GM23338 (cell line): ENCODE measurements at regions not wholly inside any gene's neighbourhood (a gene's known extent, or its start where the extent isn't known, plus 50 kb on each side); places are given as distances from the start of the nearest gene placed in this dataset.

Experiments
- ATAC-seq: fragments of 200-7000 bp; cut with Tn5 transposase; 3 replicates; pipeline ENCODE4 v1.9.1; 2020
- DNase-seq: peaks from one replicate; pipeline ENCODE4 v3.0.0-alpha.2; 2015; ENCODE audit warnings: low spot score
- H2AFZ ChIP-seq: fragments of 200-600 bp; sonication (generic); 2 replicates; pipeline ENCODE4 v1.8.0; 2016; ENCODE audit warnings: antibody characterized with exemption, mild to moderate bottlenecking, moderate library complexity
- H3F3A ChIP-seq: fragments of 200-600 bp; sonication (generic); replicated peaks from 2 replicates; pipeline ENCODE4 v1.8.0; 2017; ENCODE audit warnings: antibody characterized with exemption, mixed run types, low read depth
- H3K27ac ChIP-seq: fragments of 200-600 bp; sonication (generic); 2 replicates; pipeline ENCODE4 v1.6.1; 2016; ENCODE audit warnings: low read depth
- H3K27me3 ChIP-seq: fragments of 200-600 bp; sonication (generic); 2 replicates; pipeline ENCODE4 v1.8.0; 2016; ENCODE audit warnings: mild to moderate bottlenecking, mixed run types, moderate library complexity; ENCODE audit not compliant: insufficient read depth
- H3K36me3 ChIP-seq: fragments of 200-600 bp; sonication (generic); 2 replicates; pipeline ENCODE4 v1.8.0; 2016; ENCODE audit warnings: mild to moderate bottlenecking; ENCODE audit not compliant: insufficient read depth
- H3K4me1 ChIP-seq: fragments of 200-600 bp; sonication (generic); 2 replicates; pipeline ENCODE4 v1.8.0; 2016; ENCODE audit warnings: mild to moderate bottlenecking, moderate library complexity; ENCODE audit not compliant: insufficient read depth
- H3K4me2 ChIP-seq: fragments of 200-600 bp; sonication (generic); 2 replicates; pipeline ENCODE4 v1.7.1; 2017; ENCODE audit warnings: mixed run types
- H3K4me3 ChIP-seq: fragments of 200-600 bp; sonication (generic); 2 replicates; pipeline ENCODE4 v1.6.1; 2016; ENCODE audit warnings: mixed run types
- H3K79me2 ChIP-seq: fragments of 200-600 bp; sonication (generic); replicated peaks from 2 replicates; pipeline ENCODE4 v1.8.0; 2017; ENCODE audit warnings: mild to moderate bottlenecking; ENCODE audit not compliant: insufficient read depth
- H3K9me2 ChIP-seq: fragments of 200-600 bp; sonication (generic); 2 replicates; pipeline ENCODE4 v1.8.0; 2017; ENCODE audit not compliant: insufficient read depth
- H4K20me1 ChIP-seq: fragments of 200-600 bp; sonication (generic); replicated peaks from 2 replicates; pipeline ENCODE4 v1.8.0; 2017; ENCODE audit warnings: mild to moderate bottlenecking; ENCODE audit not compliant: insufficient read depth
- H3K27ac Mint-ChIP-seq: 2 replicates; pipeline ENCODE4 v1.8.0; 2020; ENCODE audit warnings: inconsistent platforms, mild to moderate bottlenecking, moderate library complexity, mixed read lengths
- H3K27me3 Mint-ChIP-seq: 3 replicates; pipeline ENCODE4 v1.8.0; 2022; ENCODE audit warnings: low read depth, mild to moderate bottlenecking, moderate library complexity, mixed read lengths, inconsistent platforms; ENCODE audit not compliant: insufficient read depth, poor library complexity
- H3K36me3 Mint-ChIP-seq: 3 replicates; pipeline ENCODE4 v1.8.0; 2021; ENCODE audit warnings: low read depth, mild to moderate bottlenecking, inconsistent platforms, moderate library complexity, mixed read lengths
- H3K4me1 Mint-ChIP-seq: 3 replicates; pipeline ENCODE4 v1.8.0; 2020; ENCODE audit warnings: mild to moderate bottlenecking, inconsistent platforms, mixed read lengths
- H3K4me3 Mint-ChIP-seq: 3 replicates; pipeline ENCODE4 v1.8.0; 2021; ENCODE audit warnings: moderate library complexity, mild to moderate bottlenecking, inconsistent platforms, mixed read lengths
- H3K9me3 Mint-ChIP-seq: 3 replicates; pipeline ENCODE4 v1.8.0; 2020; ENCODE audit warnings: moderate library complexity, mild to moderate bottlenecking, inconsistent platforms, mixed read lengths
- CREB1 ChIP-seq: fragments of 250-450 bp; sonication (Bioruptor Pico); IDR thresholded peaks from 2 replicates; pipeline ENCODE4 v1.5.0; 2020; ENCODE audit warnings: low read depth, mild to moderate bottlenecking, moderate library complexity
- ETS1 ChIP-seq: IDR thresholded peaks from 2 replicates; pipeline ENCODE4 v1.6.1; 2016; ENCODE audit warnings: antibody characterized with exemption
- EZH2 ChIP-seq: fragments of 200-600 bp; sonication (generic); IDR thresholded peaks from one replicate; pipeline ENCODE4 v1.8.0; 2017; ENCODE audit warnings: antibody characterized with exemption, mild to moderate bottlenecking, low read depth; ENCODE audit not compliant: unreplicated experiment
- POLR2AphosphoS5 ChIP-seq: IDR thresholded peaks from 2 replicates; pipeline ENCODE4 v1.6.1; 2016; ENCODE audit warnings: antibody characterized with exemption, low read depth
- REST ChIP-seq: IDR thresholded peaks from one replicate; pipeline ENCODE4 v1.6.1; 2018; ENCODE audit warnings: antibody characterized with exemption; ENCODE audit not compliant: unreplicated experiment
- STAT1 ChIP-seq: IDR thresholded peaks from one replicate; pipeline ENCODE4 v1.6.1; 2016; ENCODE audit warnings: antibody characterized with exemption; ENCODE audit not compliant: unreplicated experiment
- ZNF114 ChIP-seq: fragments of 250-450 bp; sonication (Bioruptor Pico); IDR thresholded peaks from 2 replicates; pipeline ENCODE4 v1.5.0; 2020; ENCODE audit warnings: mild to moderate bottlenecking, moderate library complexity
- ZNF331 ChIP-seq: fragments of 250-450 bp; sonication (Bioruptor Pico); IDR thresholded peaks from 2 replicates; pipeline ENCODE4 v1.5.0; 2020; ENCODE audit warnings: low read depth, mild to moderate bottlenecking, moderate library complexity
- TF ChIP-seq, protein P1 (sequence below): fragments of 250-450 bp; sonication (Bioruptor Pico); IDR thresholded peaks from 2 replicates; pipeline ENCODE4 v1.5.0; 2020; ENCODE audit warnings: mild to moderate bottlenecking, moderate library complexity
- TF ChIP-seq, protein P2 (sequence below), 2 experiments: fragments of 200-600 bp in 1 of 2; sonication (generic) in 1 of 2; conservative IDR thresholded peaks; 2 replicates each; pipeline versions ENCODE4 v1.5.1 to v1.6.1; 2016 to 2017; ENCODE audit warnings: antibody characterized with exemption in 2 of 2, low read depth in 2 of 2, mild to moderate bottlenecking in 2 of 2, moderate library complexity in 1 of 2

GRCh38 chr11:36757075-36757474 lies 159.0 kb upstream of the RAG2 start (continued):
- TF ChIP-seq, protein P1, sequence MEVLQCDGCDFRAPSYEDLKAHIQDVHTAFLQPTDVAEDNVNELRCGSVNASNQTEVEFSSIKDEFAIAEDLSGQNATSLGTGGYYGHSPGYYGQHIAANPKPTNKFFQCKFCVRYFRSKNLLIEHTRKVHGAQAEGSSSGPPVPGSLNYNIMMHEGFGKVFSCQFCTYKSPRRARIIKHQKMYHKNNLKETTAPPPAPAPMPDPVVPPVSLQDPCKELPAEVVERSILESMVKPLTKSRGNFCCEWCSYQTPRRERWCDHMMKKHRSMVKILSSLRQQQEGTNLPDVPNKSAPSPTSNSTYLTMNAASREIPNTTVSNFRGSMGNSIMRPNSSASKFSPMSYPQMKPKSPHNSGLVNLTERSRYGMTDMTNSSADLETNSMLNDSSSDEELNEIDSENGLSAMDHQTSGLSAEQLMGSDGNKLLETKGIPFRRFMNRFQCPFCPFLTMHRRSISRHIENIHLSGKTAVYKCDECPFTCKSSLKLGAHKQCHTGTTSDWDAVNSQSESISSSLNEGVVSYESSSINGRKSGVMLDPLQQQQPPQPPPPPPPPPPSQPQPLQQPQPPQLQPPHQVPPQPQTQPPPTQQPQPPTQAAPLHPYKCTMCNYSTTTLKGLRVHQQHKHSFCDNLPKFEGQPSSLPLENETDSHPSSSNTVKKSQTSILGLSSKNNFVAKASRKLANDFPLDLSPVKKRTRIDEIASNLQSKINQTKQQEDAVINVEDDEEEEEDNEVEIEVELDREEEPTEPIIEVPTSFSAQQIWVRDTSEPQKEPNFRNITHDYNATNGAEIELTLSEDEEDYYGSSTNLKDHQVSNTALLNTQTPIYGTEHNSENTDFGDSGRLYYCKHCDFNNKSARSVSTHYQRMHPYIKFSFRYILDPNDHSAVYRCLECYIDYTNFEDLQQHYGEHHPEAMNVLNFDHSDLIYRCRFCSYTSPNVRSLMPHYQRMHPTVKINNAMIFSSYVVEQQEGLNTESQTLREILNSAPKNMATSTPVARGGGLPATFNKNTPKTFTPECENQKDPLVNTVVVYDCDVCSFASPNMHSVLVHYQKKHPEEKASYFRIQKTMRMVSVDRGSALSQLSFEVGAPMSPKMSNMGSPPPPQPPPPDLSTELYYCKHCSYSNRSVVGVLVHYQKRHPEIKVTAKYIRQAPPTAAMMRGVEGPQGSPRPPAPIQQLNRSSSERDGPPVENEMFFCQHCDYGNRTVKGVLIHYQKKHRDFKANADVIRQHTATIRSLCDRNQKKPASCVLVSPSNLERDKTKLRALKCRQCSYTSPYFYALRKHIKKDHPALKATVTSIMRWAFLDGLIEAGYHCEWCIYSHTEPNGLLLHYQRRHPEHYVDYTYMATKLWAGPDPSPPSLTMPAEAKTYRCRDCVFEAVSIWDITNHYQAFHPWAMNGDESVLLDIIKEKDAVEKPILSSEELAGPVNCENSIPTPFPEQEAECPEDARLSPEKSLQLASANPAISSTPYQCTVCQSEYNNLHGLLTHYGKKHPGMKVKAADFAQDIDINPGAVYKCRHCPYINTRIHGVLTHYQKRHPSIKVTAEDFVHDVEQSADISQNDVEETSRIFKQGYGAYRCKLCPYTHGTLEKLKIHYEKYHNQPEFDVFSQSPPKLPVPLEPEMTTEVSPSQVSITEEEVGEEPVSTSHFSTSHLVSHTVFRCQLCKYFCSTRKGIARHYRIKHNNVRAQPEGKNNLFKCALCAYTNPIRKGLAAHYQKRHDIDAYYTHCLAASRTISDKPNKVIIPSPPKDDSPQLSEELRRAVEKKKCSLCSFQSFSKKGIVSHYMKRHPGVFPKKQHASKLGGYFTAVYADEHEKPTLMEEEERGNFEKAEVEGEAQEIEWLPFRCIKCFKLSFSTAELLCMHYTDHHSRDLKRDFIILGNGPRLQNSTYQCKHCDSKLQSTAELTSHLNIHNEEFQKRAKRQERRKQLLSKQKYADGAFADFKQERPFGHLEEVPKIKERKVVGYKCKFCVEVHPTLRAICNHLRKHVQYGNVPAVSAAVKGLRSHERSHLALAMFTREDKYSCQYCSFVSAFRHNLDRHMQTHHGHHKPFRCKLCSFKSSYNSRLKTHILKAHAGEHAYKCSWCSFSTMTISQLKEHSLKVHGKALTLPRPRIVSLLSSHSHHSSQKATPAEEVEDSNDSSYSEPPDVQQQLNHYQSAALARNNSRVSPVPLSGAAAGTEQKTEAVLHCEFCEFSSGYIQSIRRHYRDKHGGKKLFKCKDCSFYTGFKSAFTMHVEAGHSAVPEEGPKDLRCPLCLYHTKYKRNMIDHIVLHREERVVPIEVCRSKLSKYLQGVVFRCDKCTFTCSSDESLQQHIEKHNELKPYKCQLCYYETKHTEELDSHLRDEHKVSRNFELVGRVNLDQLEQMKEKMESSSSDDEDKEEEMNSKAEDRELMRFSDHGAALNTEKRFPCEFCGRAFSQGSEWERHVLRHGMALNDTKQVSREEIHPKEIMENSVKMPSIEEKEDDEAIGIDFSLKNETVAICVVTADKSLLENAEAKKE (CRISPR knock-in tag), result no peak
- TF ChIP-seq EZH2 (no peak), STAT1 (no peak), CREB1 (no peak), ZNF114 (CRISPR knock-in tag) (no peak), ZNF331 (CRISPR knock-in tag) (no peak)

DNA sequence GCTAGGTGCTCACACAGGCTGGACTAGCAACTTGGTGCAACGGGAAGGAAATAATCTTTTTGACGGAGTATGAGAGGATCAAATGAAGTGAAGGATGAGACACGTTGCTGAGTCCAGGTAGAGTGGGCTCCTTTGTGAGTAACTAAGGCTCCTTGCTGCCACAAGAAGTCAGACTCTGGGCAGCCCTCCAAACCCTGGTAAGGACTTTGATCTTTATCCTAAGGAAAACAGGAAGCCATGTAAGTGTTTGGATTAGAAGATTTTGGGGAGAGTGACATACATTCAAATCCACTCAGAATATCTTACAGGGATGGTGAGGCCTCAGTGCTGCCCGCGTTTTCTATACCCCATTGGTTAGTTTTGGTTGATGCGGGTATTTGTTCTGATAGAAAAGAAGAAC lies 155.9 kb upstream of the RAG2 start:
- Histone ChIP-seq H3K79me2 (no peaks in the 10 kb centered on the region), H3F3A (no peaks in the 10 kb centered on the region), H2AFZ (no peak overlapping the region), H3K27me3 (no peaks in the 10 kb centered on the region), H3K4me2 (no peak overlapping the region), H3K9me2 (0 out of 2 replicates have a peak, but pooled peaks cover 3% of the 10 kb centered on the region), H3K4me3 (no peak overlapping the region), H3K36me3 (no peaks in the 10 kb centered on the region), H3K27ac (no peak overlapping the region), H4K20me1 (no peaks in the 10 kb centered on the region), H3K4me1 (no peaks in the 10 kb centered on the region)
- H3K4me3 Mint-ChIP-seq, result no peak overlapping the region
- peaks cover 7% of the 10 kb centered on the region; the same call in 2 of the 3 replicates for H3K4me1 Mint-ChIP-seq
- no peak overlapping the region for H3K27ac Mint-ChIP-seq
- DNase-seq (no peak), ATAC-seq (no peak)
- H3K36me3 Mint-ChIP-seq, result no peaks in the 10 kb centered on the region
- H3K27me3 Mint-ChIP-seq, result no peaks in the 10 kb centered on the region
- H3K9me3 Mint-ChIP-seq, result no peaks in the 10 kb centered on the region; the same call in 2 of the 3 replicates
- TF ChIP-seq ZNF114 (CRISPR knock-in tag), result no peak
- TF ChIP-seq ETS1, result no peak
- no peak for TF ChIP-seq ZNF331 (CRISPR knock-in tag)
- TF ChIP-seq EZH2, result no peak
- no peak for TF ChIP-seq CREB1
- no peak for TF ChIP-seq STAT1
- TF ChIP-seq REST, result no peak
- TF ChIP-seq, protein P2, sequence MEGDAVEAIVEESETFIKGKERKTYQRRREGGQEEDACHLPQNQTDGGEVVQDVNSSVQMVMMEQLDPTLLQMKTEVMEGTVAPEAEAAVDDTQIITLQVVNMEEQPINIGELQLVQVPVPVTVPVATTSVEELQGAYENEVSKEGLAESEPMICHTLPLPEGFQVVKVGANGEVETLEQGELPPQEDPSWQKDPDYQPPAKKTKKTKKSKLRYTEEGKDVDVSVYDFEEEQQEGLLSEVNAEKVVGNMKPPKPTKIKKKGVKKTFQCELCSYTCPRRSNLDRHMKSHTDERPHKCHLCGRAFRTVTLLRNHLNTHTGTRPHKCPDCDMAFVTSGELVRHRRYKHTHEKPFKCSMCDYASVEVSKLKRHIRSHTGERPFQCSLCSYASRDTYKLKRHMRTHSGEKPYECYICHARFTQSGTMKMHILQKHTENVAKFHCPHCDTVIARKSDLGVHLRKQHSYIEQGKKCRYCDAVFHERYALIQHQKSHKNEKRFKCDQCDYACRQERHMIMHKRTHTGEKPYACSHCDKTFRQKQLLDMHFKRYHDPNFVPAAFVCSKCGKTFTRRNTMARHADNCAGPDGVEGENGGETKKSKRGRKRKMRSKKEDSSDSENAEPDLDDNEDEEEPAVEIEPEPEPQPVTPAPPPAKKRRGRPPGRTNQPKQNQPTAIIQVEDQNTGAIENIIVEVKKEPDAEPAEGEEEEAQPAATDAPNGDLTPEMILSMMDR (conservative IDR thresholded peaks at IDR 0.05; ENCODE audit: low read depth in 2 of 2), result no peak
- TF ChIP-seq POLR2AphosphoS5, result no peak
